ENCODE measurements at regions not wholly inside any gene's neighbourhood (a gene's known extent, or its start where the extent isn't known, plus 50 kb on each side); places are given as distances from the start of the nearest gene placed in this dataset.

DNA sequence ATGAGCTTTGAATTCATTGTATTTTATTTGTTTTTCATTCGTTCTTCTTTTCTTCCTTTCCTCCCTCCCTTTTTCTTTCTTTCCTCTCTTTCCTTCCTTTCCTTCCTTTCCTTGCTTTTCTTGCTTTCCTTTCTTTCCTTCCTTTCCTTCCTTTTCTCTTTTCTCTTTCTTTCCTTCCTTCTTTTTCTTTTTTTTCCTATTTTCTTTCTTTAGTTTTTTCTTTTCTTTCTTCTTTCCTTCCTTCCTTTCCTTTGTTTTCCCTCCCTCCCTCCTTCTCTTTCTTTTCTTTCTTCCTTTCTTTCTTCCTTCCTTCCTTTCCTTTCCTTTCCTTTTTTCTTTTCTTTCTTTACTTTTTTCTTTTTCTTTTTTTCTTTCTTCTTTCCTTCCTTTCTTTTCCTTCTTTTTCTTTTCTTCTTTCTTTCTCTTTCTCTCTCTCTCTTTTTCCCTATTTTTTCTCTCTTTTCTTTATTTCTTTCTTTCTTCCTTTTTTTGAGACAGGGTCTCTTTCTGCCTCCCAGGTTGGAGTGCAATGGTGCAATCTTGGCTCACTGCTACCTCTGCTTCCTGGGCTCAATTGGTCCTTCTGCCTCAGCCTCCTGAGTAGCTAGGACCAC lies 357.1 kb upstream of the PRR16 start:
- H3K4me1 ChIP-seq (ENCODE audit: insufficient read depth, low read length, poor library complexity, severe bottlenecking) = no peaks in the 10 kb centered on the region
- no peak overlapping the region for H3K4me3 ChIP-seq (ENCODE audit: low read depth, low read length, poor library complexity, severe bottlenecking)
- BruUV-seq (replicated peaks) = no TSS peak
- H3K9me3 ChIP-seq (ENCODE audit: low read depth, low read length, poor library complexity, severe bottlenecking) = no peaks in the 10 kb centered on the region
- TF ChIP-seq, protein P1, sequence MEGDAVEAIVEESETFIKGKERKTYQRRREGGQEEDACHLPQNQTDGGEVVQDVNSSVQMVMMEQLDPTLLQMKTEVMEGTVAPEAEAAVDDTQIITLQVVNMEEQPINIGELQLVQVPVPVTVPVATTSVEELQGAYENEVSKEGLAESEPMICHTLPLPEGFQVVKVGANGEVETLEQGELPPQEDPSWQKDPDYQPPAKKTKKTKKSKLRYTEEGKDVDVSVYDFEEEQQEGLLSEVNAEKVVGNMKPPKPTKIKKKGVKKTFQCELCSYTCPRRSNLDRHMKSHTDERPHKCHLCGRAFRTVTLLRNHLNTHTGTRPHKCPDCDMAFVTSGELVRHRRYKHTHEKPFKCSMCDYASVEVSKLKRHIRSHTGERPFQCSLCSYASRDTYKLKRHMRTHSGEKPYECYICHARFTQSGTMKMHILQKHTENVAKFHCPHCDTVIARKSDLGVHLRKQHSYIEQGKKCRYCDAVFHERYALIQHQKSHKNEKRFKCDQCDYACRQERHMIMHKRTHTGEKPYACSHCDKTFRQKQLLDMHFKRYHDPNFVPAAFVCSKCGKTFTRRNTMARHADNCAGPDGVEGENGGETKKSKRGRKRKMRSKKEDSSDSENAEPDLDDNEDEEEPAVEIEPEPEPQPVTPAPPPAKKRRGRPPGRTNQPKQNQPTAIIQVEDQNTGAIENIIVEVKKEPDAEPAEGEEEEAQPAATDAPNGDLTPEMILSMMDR (conservative IDR thresholded peaks at IDR 0.05; ENCODE audit: low read depth, low read length) = no peak
- TF ChIP-seq EZH2 (IDR thresholded peaks at IDR 0.05; ENCODE audit: borderline replicate concordance, low read depth, low read length, poor library complexity, severe bottlenecking) = no peak
- ChIA-PET POLR2A (ENCODE audit: low non-redundant PET) (no interaction called here), CTCF (no interaction called here)
- no peaks in the 10 kb centered on the region for H3K36me3 ChIP-seq (ENCODE audit: insufficient read depth, low read length, poor library complexity, severe bottlenecking)
- no peak overlapping the region for H3K27ac ChIP-seq (ENCODE audit: low read depth, low read length, poor library complexity, severe bottlenecking)
- DNase-seq (ENCODE audit: low spot score) = no peak
- intact Hi-C loops (cut with micrococcal nuclease; ENCODE audit: unreplicated experiment) = no loop called here
- no peaks in the 10 kb centered on the region for H3K27me3 ChIP-seq (replicated peaks; ENCODE audit: insufficient read depth, low read depth, low read length, poor library complexity)

DNA sequence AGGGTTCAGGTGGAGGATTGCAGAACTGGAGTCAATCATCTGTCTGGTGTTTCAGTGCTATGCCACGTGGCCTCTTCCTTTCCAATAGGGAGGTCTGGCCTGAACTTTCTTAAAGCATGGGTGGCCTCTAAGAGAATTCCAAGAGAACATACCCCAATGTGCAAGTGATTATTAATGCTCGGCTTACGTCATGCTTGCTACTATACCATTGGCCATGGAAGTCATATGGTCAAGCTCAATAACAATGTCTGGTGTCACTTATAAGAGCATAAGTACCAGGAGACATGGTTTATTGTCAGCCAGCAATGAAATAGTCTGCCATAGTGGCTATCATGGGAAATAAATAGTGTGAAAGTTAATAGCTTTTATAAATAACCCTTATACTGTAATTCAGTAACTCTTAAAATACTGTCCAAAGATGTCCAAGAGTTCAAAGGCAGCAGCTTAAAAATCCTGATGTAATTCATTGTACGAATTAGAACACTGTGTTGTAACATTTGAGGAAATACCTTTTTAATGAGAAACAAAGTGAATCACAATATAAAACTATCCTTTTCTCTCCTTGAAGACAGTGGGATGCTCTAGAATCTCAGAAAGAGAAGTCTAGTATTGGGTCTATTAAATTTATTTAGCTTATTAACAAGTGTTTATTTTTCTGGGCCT lies 355.4 kb upstream of the PRR16 start:
- ChIA-PET POLR2A (ENCODE audit: low non-redundant PET) (no interaction called here), CTCF (no interaction called here)
- no TSS peak for BruUV-seq (replicated peaks)
- no peak for TF ChIP-seq EZH2 (IDR thresholded peaks at IDR 0.05; ENCODE audit: borderline replicate concordance, low read depth, low read length, poor library complexity, severe bottlenecking)
- TF ChIP-seq, protein P1 (conservative IDR thresholded peaks at IDR 0.05; ENCODE audit: low read depth, low read length) = no peak
- Histone ChIP-seq H3K36me3 (ENCODE audit: insufficient read depth, low read length, poor library complexity, severe bottlenecking) (no peaks in the 10 kb centered on the region), H3K4me3 (ENCODE audit: low read depth, low read length, poor library complexity, severe bottlenecking) (no peak overlapping the region), H3K9me3 (ENCODE audit: low read depth, low read length, poor library complexity, severe bottlenecking) (no peaks in the 10 kb centered on the region), H3K4me1 (ENCODE audit: insufficient read depth, low read length, poor library complexity, severe bottlenecking) (no peaks in the 10 kb centered on the region), H3K27ac (ENCODE audit: low read depth, low read length, poor library complexity, severe bottlenecking) (no peak overlapping the region), H3K27me3 (replicated peaks; ENCODE audit: insufficient read depth, low read depth, low read length, poor library complexity) (no peaks in the 10 kb centered on the region)
- intact Hi-C loops (cut with micrococcal nuclease; ENCODE audit: unreplicated experiment) = no loop called here
- DNase-seq (ENCODE audit: low spot score) = no peak

DNA sequence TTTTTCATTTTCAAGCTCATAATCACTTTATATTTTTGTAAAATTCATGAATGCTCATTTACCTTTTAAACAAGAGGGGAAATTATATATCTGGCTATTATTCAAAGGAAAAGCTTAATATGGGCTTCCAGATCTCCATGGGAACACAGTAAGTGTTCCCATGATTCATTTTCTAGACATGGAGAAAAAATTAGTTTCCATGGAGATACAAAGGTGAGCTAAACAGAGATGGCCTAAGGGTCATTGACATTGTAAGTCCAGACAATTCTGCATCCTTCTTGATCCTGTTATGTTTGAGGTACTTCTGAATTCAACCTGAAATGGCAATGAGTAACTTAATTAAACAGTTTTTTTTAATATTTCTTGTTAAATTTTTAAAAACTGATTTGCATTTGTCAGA lies 341.4 kb upstream of the PRR16 start:
- TF ChIP-seq EZH2 (IDR thresholded peaks at IDR 0.05; ENCODE audit: borderline replicate concordance, low read depth, low read length, poor library complexity, severe bottlenecking) = no peak
- TF ChIP-seq, protein P1 (conservative IDR thresholded peaks at IDR 0.05; ENCODE audit: low read depth, low read length) = no peak
- Histone ChIP-seq H3K27ac (ENCODE audit: low read depth, low read length, poor library complexity, severe bottlenecking) (no peak overlapping the region), H3K27me3 (replicated peaks; ENCODE audit: insufficient read depth, low read depth, low read length, poor library complexity) (no peaks in the 10 kb centered on the region), H3K36me3 (ENCODE audit: insufficient read depth, low read length, poor library complexity, severe bottlenecking) (no peaks in the 10 kb centered on the region), H3K4me1 (ENCODE audit: insufficient read depth, low read length, poor library complexity, severe bottlenecking) (no peaks in the 10 kb centered on the region), H3K9me3 (ENCODE audit: low read depth, low read length, poor library complexity, severe bottlenecking) (no peaks in the 10 kb centered on the region), H3K4me3 (ENCODE audit: low read depth, low read length, poor library complexity, severe bottlenecking) (no peak overlapping the region)
- POLR2A ChIA-PET (ENCODE audit: low non-redundant PET) = no interaction called here
- no TSS peak for BruUV-seq (replicated peaks)
- intact Hi-C loops (cut with micrococcal nuclease; ENCODE audit: unreplicated experiment) = no loop called here
- DNase-seq (ENCODE audit: low spot score) = no peak
- CTCF ChIA-PET = no interaction called here
